Peyer's patch (tissue), 4 donors: ENCODE measurements at regions not wholly inside any gene's neighbourhood (a gene's known extent, or its start where the extent isn't known, plus 50 kb on each side); places are given as distances from the start of the nearest gene placed in this dataset.
"Not testable (repeated sequence)": the region's sequence is repeated elsewhere in the genome, so short reads cannot be mapped to it uniquely, and the experiment has no call there.

Experiments used
- POLR2A ChIP-seq, 2 donors: fragments of 450-650 bp; IDR thresholded peaks; one replicate each; pipeline ENCODE4 v1.5.1; 2017; ENCODE audit warnings: antibody characterized with exemption in 2 of 2, mild to moderate bottlenecking in 2 of 2, moderate library complexity in 2 of 2
- TF ChIP-seq, protein P1 (sequence below), 6 experiments: fragments of 450-650 bp in 4 of 6; fragments of 200-600 bp in 2 of 6; sonication (generic) in 1 of 6; IDR thresholded peaks; one replicate each; pipeline ENCODE4 v1.5.1; 2017 to 2019; ENCODE audit warnings: antibody characterized with exemption in 6 of 6, mild to moderate bottlenecking in 3 of 6, moderate library complexity in 1 of 6

DNA sequence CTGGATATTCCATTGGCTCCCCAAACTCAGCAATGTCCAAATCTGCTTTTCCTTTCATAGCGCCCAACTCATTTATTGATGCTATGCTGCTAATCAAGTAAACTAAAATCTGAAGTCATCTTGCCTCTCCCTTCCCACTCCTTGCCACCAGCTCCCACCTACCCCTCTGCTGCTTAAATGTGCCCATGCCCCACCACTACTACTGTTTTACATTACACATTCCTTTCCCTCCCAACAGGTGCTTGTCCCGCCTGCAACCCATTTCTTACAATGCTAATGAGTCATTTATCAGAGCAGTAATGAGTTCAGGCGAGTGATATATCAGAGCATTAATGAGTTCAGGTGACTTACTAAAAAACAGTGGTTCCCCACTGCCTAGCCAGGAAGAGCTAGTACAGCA is 67.2 kb downstream of the SYT15 start:
- TF ChIP-seq, protein P1, sequence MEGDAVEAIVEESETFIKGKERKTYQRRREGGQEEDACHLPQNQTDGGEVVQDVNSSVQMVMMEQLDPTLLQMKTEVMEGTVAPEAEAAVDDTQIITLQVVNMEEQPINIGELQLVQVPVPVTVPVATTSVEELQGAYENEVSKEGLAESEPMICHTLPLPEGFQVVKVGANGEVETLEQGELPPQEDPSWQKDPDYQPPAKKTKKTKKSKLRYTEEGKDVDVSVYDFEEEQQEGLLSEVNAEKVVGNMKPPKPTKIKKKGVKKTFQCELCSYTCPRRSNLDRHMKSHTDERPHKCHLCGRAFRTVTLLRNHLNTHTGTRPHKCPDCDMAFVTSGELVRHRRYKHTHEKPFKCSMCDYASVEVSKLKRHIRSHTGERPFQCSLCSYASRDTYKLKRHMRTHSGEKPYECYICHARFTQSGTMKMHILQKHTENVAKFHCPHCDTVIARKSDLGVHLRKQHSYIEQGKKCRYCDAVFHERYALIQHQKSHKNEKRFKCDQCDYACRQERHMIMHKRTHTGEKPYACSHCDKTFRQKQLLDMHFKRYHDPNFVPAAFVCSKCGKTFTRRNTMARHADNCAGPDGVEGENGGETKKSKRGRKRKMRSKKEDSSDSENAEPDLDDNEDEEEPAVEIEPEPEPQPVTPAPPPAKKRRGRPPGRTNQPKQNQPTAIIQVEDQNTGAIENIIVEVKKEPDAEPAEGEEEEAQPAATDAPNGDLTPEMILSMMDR (IDR thresholded peaks at IDR 0.05): not testable (repeated sequence)
- not testable (repeated sequence) for TF ChIP-seq POLR2A (IDR thresholded peaks at IDR 0.05)
